CD14-positive monocyte (primary cell): ENCODE measurements at regions not wholly inside any gene's neighbourhood (a gene's known extent, or its start where the extent isn't known, plus 50 kb on each side); places are given as distances from the start of the nearest gene placed in this dataset.

Experiments used
- DNase-seq, 3 donors: peaks; one replicate each; pipeline ENCODE4 v3.0.0-alpha.2; 2011 to 2022
- H2AFZ ChIP-seq: 2 replicates; pipeline ENCODE4 v1.6.0; 2012; ENCODE audit warnings: mild to moderate bottlenecking, low read depth, low read length, inconsistent platforms; ENCODE audit not compliant: insufficient read depth, poor library complexity, severe bottlenecking
- H3K27ac ChIP-seq, 2 donors: 1 replicate in 1 of 2; 2 replicates in 1 of 2; pipeline ENCODE4 v1.5.1; 2012 to 2013; ENCODE audit warnings: low read length in 2 of 2, control low read depth in 1 of 2, inconsistent platforms in 1 of 2, low read depth in 1 of 2, mild to moderate bottlenecking in 1 of 2
- H3K27me3 ChIP-seq, 2 donors: one replicate each; pipeline versions ENCODE4 v1.6.0 to v1.6.1; 2011 to 2013; ENCODE audit warnings: low read length in 2 of 2; ENCODE audit not compliant: control insufficient read depth in 2 of 2, insufficient read depth in 2 of 2
- H3K36me3 ChIP-seq, 2 donors: replicated peaks in 1 of 2; 1 replicate in 1 of 2; 2 replicates in 1 of 2; pipeline versions ENCODE4 v1.5.1 to v1.6.1; 2012 to 2013; ENCODE audit warnings: low read length in 2 of 2, control low read depth in 1 of 2, inconsistent platforms in 1 of 2, mild to moderate bottlenecking in 1 of 2; ENCODE audit not compliant: insufficient read depth in 2 of 2, control insufficient read depth in 1 of 2
- H3K4me1 ChIP-seq, 2 donors: 1 replicate in 1 of 2; 2 replicates in 1 of 2; pipeline versions ENCODE4 v1.5.1 to v1.6.1; 2012 to 2013; ENCODE audit warnings: low read length in 2 of 2, control low read depth in 1 of 2, inconsistent platforms in 1 of 2, mild to moderate bottlenecking in 1 of 2, moderate library complexity in 1 of 2; ENCODE audit not compliant: insufficient read depth in 2 of 2, control insufficient read depth in 1 of 2
- H3K4me2 ChIP-seq: replicated peaks from 2 replicates; pipeline ENCODE3; 2012; ENCODE audit warnings: low read length, moderate library complexity, mild to moderate bottlenecking; ENCODE audit not compliant: poor library complexity, severe bottlenecking; ENCODE audit errors: extremely low read depth
- H3K4me3 ChIP-seq, 3 experiments: fragments of 200-600 bp in 1 of 3; sonication (generic) in 1 of 3; replicated peaks in 1 of 3; 1 replicate in 2 of 3; 2 replicates in 1 of 3; pipeline ENCODE4 v1.5.1; 2011 to 2013; ENCODE audit warnings: low read length in 3 of 3, mild to moderate bottlenecking in 3 of 3, control low read depth in 2 of 3, low read depth in 2 of 3, inconsistent platforms in 1 of 3, moderate library complexity in 1 of 3
- H3K79me2 ChIP-seq: 2 replicates; pipeline ENCODE4 v1.6.0; 2012; ENCODE audit warnings: mild to moderate bottlenecking, control low read depth, inconsistent platforms, low read length, moderate library complexity; ENCODE audit not compliant: insufficient read depth
- H3K9ac ChIP-seq: 2 replicates; pipeline ENCODE4 v1.6.0; 2017; ENCODE audit warnings: low read length, mild to moderate bottlenecking; ENCODE audit not compliant: insufficient read depth, poor library complexity, severe bottlenecking
- H3K9me3 ChIP-seq, 2 donors: replicated peaks in 1 of 2; 1 replicate in 1 of 2; 2 replicates in 1 of 2; pipeline versions ENCODE4 v1.5.1 to v1.6.1; 2012 to 2013; ENCODE audit warnings: low read length in 2 of 2, control low read depth in 1 of 2; ENCODE audit not compliant: control insufficient read depth in 1 of 2, insufficient read depth in 1 of 2
- H4K20me1 ChIP-seq: 2 replicates; pipeline ENCODE4 v1.6.0; 2012; ENCODE audit warnings: mild to moderate bottlenecking, low read length, control low read depth, moderate library complexity; ENCODE audit not compliant: insufficient read depth
- H3K27ac Mint-ChIP-seq, 7 donors: one replicate each; pipeline ENCODE4 v1.8.0; 2020; ENCODE audit warnings: mild to moderate bottlenecking in 7 of 7, mixed read lengths in 7 of 7, moderate library complexity in 6 of 7, inconsistent platforms in 2 of 7
- H3K27me3 Mint-ChIP-seq, 3 donors: one replicate each; pipeline ENCODE4 v1.8.0; 2021 to 2022; ENCODE audit warnings: low read depth in 3 of 3, mild to moderate bottlenecking in 3 of 3, mixed read lengths in 3 of 3, moderate library complexity in 3 of 3, inconsistent platforms in 1 of 3
- H3K36me3 Mint-ChIP-seq, 2 donors: one replicate each; pipeline ENCODE4 v1.8.0; 2020; ENCODE audit warnings: mixed read lengths in 2 of 2, inconsistent platforms in 1 of 2, mild to moderate bottlenecking in 1 of 2
- H3K4me1 Mint-ChIP-seq: one replicate; pipeline ENCODE4 v1.8.0; 2020; ENCODE audit warnings: mild to moderate bottlenecking, mixed read lengths
- H3K4me3 Mint-ChIP-seq, 2 donors: one replicate each; pipeline ENCODE4 v1.8.0; 2020; ENCODE audit warnings: mild to moderate bottlenecking in 2 of 2, mixed read lengths in 2 of 2, moderate library complexity in 1 of 2
- H3K9me3 Mint-ChIP-seq, 7 donors: one replicate each; pipeline ENCODE4 v1.8.0; 2020 to 2022; ENCODE audit warnings: mixed read lengths in 7 of 7, mild to moderate bottlenecking in 6 of 7, moderate library complexity in 6 of 7, inconsistent platforms in 2 of 7
- CTCF ChIP-seq: fragments of 200-600 bp; IDR thresholded peaks from one replicate; pipeline ENCODE4 v1.8.0; 2022; ENCODE audit warnings: antibody characterized with exemption, mild to moderate bottlenecking
- WGBS: methylation state at CpG from one replicate; pipeline ENCODE4 v1.1.5; 2013; ENCODE audit warnings: missing lambda C conversion rate; ENCODE audit not compliant: insufficient coverage; 5-methylcytosine and 5-hydroxymethylcytosine counted together
- intact Hi-C, 2 donors: fragments of 100-400 bp; cut with micrococcal nuclease; formaldehyde crosslinking; loops; one replicate each; pipeline versions ENCODE4 v1.15.0 to v1.15.1; 2023

- Histone ChIP-seq H3K4me3 (no peak overlapping the region), H3K79me2 (no peaks in the 10 kb centered on the region), H3K36me3 (no peaks in the 10 kb centered on the region), H3K9me3 (peaks cover 7 to 12% of the 10 kb centered on the region in 2 donors), H3K27me3 (no peaks in the 10 kb centered on the region), H3K4me1 (no peaks in the 10 kb centered on the region), H2AFZ (no peak overlapping the region), H3K4me2 (no peak overlapping the region), H3K9ac (no peak overlapping the region), H3K27ac (no peak overlapping the region), H4K20me1 (no peaks in the 10 kb centered on the region)
- Mint-ChIP-seq H3K27me3 (peaks cover 2 to 4% (median 4%) of the 10 kb centered on the region in 3 donors), H3K4me1 (no peaks in the 10 kb centered on the region), H3K36me3 (no peaks in the 10 kb centered on the region), H3K4me3 (no peak overlapping the region), H3K9me3 (peaks cover 2 to 15% (median 13%) of the 10 kb centered on the region in 7 donors), H3K27ac (no peak overlapping the region)
- no peak for DNase-seq
- 94% methylated on average over 12 of the region's 15 CpGs for WGBS
- no peak for TF ChIP-seq CTCF
- intact Hi-C loops: no loop called here
Measured at GRCh38 chr22:47374273-47374771, 611.9 kb downstream of the TBC1D22A start.

GRCh38 chr22:47373648-47374272 lies 611.3 kb downstream of the TBC1D22A start:
- Histone ChIP-seq H3K4me3 (no peak overlapping the region), H2AFZ (no peak overlapping the region), H3K79me2 (no peaks in the 10 kb centered on the region), H3K27me3 (no peaks in the 10 kb centered on the region), H3K4me1 (no peaks in the 10 kb centered on the region), H3K9ac (no peak overlapping the region), H3K9me3 (peaks cover 7 to 10% of the 10 kb centered on the region in 2 donors), H4K20me1 (no peaks in the 10 kb centered on the region), H3K36me3 (no peaks in the 10 kb centered on the region), H3K4me2 (no peak overlapping the region), H3K27ac (no peak overlapping the region)
- Mint-ChIP-seq H3K4me1 (no peaks in the 10 kb centered on the region), H3K27ac (no peak overlapping the region), H3K27me3 (peaks cover 2 to 4% (median 4%) of the 10 kb centered on the region in 3 donors), H3K36me3 (no peaks in the 10 kb centered on the region), H3K9me3 (peaks cover 0 to 11% (median 9%) of the 10 kb centered on the region in 7 donors), H3K4me3 (no peak overlapping the region)
- intact Hi-C loops: no loop called here
- no peak for TF ChIP-seq CTCF
- 69% methylated on average over 3 of the region's 13 CpGs for WGBS
- no peak for DNase-seq
